ENCODE measurements at regions not wholly inside any gene's neighbourhood (a gene's known extent, or its start where the extent isn't known, plus 50 kb on each side); places are given as distances from the start of the nearest gene placed in this dataset.

GRCh38 chr2:215847056-215847455 lies 166.3 kb downstream of the MREG start:
- ChIA-PET POLR2A (ENCODE audit: low non-redundant PET) (no interaction called here), CTCF (no interaction called here)
- DNase-seq (ENCODE audit: low spot score), result no peak
- TF ChIP-seq CTCF (conservative IDR thresholded peaks at IDR 0.05; ENCODE audit: low read depth), result no peak
- H3K27ac ChIP-seq, result no peak overlapping the region

GRCh38 chr2:215845839-215846586 lies 167.3 kb downstream of the MREG start:
- no peak for TF ChIP-seq CTCF (conservative IDR thresholded peaks at IDR 0.05; ENCODE audit: low read depth)
- DNase-seq (ENCODE audit: low spot score), result no peak
- POLR2A ChIA-PET (ENCODE audit: low non-redundant PET), result no interaction called here
- CTCF ChIA-PET, result interaction anchor here (0.6 kb wide), 2 partner anchors 11 to 393 kb away, joined by 3 read pairs; no protein-coding TSS in a partner anchor
- no peak overlapping the region for H3K27ac ChIP-seq

GRCh38 chr2:215843579-215843978 lies 169.8 kb downstream of the MREG start:
- ChIA-PET POLR2A (ENCODE audit: low non-redundant PET) (no interaction called here), CTCF (no interaction called here)
- H3K27ac ChIP-seq, result peak overlapping the region; percentile 53; the same call in 1 of the 2 replicates
- peak; percentile 77 for DNase-seq (ENCODE audit: low spot score)
- TF ChIP-seq CTCF (conservative IDR thresholded peaks at IDR 0.05; ENCODE audit: low read depth), result no peak

- CTCF ChIA-PET, result no interaction called here
- no peak for TF ChIP-seq CTCF (conservative IDR thresholded peaks at IDR 0.05; ENCODE audit: low read depth)
- DNase-seq (ENCODE audit: low spot score), result no peak
Observed at GRCh38 chr2:215841175-215841816, 172.1 kb downstream of the MREG start.

GRCh38 chr2:215839816-215840215 lies 173.5 kb downstream of the MREG start:
- no peak for TF ChIP-seq CTCF (conservative IDR thresholded peaks at IDR 0.05; ENCODE audit: low read depth)
- H3K27ac ChIP-seq, result no peak overlapping the region
- DNase-seq (ENCODE audit: low spot score), result no peak
- ChIA-PET POLR2A (ENCODE audit: low non-redundant PET) (no interaction called here), CTCF (interaction anchor here (0.6 kb wide), 1 partner anchor 11 kb away, joined by 3 read pairs; no protein-coding TSS in a partner anchor)

More at GRCh38 chr2:215841175-215841816, 172.1 kb downstream of the MREG start:
- POLR2A ChIA-PET (ENCODE audit: low non-redundant PET), result no interaction called here
- no peak overlapping the region for H3K27ac ChIP-seq

DNA sequence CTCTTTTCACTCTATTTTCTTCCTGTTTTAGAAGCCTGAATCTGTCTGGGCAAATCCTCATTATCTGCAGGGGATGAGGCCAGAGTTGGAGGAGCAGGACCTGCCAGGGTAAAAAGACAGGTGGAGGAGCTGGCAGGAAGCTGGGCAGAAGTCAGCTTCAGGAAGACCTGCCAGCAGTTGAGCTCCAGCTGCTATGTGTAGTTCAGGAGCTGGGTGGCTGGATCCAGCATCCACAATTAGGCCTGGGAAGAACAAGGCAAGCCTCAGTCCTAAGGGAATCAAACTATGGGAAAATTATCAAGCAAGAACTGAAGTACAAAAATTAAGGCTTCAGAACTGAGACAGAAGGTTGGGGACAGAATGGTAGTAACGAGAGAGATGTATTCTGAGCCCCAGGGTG lies 174.0 kb downstream of the MREG start:
- CTCF ChIA-PET, result no interaction called here
- no peak for DNase-seq (ENCODE audit: low spot score)
- no peak for TF ChIP-seq CTCF (conservative IDR thresholded peaks at IDR 0.05; ENCODE audit: low read depth)
- POLR2A ChIA-PET (ENCODE audit: low non-redundant PET), result no interaction called here
- no peak overlapping the region for H3K27ac ChIP-seq
